NCI-H128 (cell line): ENCODE measurements at regions not wholly inside any gene's neighbourhood (a gene's known extent, or its start where the extent isn't known, plus 50 kb on each side); places are given as distances from the start of the nearest gene placed in this dataset.

Experiments
- DNase-seq: peaks from one replicate; lab custom pipeline; 2025; ENCODE audit not compliant: unreplicated experiment; lab: John Stamatoyannopoulos, UW

DNA sequence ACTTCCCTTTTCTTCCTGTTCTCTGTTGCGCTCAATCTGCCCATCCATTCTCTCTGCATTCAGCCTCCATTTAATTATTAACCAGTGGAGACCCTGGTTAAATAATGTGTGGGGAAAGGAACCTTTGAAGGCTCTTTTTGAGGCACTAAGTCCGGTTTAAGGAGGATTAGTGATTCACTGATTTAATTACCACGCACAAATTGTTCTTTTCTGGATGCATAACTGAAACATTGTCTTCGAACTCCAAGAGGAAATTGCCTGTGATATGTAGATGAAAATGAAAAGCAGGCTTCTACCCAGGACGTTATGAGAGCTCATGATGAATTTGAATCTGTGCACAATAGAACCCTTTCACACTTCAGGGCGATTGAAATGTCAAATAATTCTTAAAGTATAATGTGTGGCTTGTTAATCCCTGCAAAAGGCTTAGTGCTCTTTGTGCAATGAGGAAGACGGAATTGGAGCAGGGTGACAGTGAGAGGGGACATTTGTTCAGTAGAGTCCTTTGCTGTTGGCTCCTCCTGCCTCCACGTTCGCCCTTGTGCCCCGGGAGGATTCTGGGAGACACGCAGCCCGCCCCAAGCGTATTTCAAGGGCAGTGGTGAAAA is 51.1 kb upstream of the ZNF236 start:
- DNase-seq = no peak

DNA sequence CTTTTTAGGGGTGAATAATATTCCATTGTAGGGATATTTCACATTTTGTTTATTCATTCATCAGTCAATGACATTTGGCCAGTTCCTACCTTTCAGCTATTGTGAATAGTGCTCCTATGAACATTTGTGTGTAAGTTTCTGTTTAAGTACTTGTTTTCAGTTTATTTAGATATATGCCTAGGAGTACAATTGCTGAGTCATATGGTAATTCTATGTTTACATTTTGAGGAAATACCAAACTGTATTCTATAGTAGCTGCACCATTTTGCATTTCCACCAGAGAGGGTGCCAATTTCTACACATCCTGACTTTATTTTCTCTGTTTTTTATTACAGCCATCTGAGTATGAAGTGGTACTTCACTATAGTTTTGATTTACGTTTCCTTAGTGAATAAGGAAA is 54.4 kb upstream of the ZNF236 start:
- DNase-seq = no peak

DNA sequence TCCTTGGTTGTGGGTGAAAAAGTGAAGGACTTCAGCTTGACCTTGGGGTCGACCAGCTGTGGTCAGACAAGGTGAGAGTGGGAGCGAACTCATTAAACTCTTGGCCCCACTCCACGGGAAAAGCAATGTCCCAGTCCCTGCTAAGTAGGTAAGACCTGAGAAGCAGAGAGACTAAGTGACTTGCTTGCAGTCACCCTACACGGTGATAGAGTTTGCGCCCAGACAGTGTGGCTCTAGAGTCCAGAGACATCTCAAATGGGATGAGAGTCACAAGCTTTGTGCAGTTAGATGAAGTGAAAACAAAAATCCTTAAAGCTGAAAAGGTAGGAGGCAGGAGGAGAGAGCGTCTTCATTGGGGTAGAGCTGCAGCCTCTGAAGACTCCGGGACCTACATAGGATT is 55.9 kb upstream of the ZNF236 start:
- DNase-seq = no peak

DNA sequence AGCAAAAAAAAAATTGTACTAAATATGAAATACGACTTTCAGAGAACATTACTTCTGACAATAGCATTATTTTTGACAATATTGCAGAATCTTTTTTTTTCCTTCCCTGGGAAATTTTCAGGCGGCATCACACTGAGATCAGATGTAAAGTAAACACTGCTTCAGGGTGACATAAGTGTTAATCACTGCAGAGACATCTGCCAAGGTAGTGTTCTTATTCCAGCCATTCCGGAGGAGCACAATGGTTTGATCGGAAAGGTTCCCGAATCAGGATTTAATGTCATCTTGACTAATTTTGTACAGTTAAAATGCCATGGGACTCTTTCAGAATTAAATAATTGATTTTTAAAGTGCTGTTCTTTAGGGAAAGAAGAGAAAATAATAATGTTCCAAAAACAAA is 56.7 kb upstream of the ZNF236 start:
- DNase-seq = no peak

DNA sequence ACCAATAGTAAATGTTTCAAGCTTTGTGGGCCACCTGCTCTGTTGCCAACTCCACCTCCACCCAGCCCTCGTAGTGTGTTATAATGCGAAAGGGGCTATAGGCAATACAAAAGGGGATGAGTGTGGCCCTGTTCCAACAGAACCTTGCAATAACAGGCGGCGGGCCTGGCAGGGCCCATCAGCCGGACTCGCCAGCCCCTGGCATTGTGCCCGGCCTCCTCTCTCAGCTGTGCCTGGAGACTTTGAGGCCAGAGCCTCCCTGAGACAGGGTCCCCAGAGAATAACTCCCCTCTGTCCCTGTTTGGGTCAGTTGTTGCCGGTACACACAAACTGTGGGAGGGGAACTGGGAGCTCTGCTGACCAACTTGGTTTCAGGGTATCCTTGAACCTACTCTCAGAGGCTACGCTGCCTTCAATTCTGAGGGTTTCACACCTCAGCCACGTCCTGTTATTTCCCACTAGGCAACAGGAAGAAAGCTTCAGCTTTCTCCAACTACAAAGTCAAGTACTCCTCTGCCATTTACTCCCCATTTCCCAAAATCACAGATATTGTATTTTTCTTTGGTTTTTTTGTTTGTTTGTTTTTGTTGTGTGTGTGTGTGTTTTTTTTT is 58.0 kb upstream of the ZNF236 start:
- DNase-seq = no peak

DNA sequence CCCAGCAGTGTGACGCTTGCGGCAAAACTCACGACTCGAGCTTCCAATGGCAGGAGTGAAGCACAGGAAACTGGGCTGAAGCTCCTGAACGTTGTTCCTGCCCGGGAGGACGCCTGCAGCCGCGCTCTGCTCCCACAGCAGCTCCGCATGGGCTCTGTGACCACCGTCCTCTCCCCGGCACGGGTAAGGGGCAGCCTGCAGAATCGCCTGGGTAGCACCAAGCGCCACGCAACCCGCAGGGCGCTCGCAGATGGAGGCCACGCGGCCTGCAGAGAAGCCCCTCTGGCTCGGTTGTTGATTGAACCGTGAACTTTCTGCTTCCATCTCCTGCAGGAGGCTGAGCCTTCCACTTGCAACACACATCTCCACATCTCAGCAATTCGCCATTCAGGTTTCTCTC is 63.3 kb upstream of the ZNF236 start:
- no peak for DNase-seq

DNA sequence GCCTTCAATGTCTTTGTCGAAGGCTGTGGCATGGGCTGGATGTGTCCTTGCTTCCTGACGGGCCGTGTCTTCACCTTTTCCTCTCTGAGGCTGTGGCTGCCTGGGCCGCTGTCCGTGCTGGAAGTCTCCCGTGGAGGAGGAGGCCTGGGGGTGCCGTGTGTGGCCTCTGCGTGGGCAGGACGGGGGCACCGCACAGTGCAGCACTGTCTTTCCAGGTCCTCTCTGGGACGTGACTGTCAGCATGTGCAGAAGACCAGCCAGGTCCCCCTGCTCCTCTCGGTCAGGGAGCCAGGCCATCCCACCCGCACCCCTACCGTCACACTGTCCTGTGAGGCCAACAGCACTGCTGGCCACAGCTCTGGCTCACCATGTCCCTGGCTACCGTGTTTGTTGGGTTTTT is 64.4 kb upstream of the ZNF236 start:
- no peak for DNase-seq

DNA sequence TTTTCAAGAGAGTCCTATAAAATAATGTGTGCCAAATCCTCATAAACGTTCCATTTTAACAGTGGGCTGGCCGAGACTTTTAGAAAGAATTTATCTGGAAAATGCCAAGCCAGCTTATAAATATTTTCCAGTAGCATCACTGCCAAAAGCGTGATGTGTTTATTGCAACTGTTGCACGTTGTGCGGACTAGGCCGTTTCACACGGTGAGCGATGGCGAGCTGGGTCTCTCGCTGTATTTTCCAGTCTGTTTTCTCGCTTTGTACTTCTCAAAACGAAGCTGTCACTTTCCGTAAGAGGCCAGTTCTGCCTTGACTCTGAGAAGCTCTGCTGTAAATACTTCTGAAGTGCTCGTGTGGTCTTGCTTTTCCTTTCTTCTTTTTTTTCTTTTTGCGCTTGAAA is 65.0 kb upstream of the ZNF236 start:
- no peak for DNase-seq

DNA sequence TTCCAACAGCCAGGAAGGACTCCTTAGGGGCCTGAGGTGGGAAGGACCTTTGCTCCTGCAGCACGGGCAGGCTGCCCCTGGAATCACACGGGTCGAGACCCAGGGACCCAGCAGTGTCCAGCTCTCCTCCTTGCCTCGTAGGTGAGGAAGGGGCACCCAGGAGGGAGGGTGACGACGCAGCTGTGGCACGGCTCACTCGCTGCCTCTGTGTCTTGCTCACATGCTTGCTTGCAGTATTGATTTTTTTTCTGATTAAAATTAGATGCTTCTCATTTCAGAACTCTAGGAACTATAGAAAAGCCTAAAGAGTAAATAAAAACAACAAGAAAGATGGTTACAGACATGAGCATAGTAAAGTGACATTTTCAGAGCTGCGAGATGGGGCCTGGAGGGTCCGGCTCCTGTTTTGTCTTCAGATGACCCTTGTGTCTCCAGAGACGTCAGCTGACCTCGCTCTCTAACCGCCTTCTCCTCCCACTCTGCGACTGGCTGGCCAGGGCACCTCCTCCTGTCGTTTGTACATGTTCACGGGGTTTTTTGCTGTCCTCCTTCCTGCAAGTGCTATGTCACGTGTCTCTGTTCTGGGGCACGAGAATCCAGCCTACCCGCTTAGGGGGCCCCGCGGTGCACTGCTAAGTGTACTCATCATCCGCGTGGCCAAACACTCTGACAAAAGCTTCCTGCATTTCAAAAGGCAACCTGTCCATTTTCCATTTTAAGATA is 65.7 kb upstream of the ZNF236 start:
- no peak for DNase-seq

DNA sequence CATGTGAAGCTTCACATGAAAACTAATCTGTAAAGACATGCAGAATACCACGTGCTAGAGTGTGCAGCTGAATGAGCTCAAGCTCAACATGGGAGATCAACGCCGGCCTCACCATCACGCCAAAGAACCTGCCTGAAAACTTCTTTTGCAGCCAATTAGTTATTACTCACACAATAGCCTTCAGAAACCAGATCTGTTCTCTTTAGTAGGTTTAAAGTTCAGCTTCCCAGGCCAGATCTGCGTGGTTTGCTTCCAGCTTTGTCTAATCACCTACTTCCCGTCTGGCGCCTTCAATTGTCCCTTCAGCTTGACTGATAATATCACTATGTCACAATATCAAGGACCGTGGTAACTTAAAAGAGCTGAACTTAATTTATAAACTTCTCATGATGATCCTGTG is 68.0 kb upstream of the ZNF236 start:
- DNase-seq = no peak

DNA sequence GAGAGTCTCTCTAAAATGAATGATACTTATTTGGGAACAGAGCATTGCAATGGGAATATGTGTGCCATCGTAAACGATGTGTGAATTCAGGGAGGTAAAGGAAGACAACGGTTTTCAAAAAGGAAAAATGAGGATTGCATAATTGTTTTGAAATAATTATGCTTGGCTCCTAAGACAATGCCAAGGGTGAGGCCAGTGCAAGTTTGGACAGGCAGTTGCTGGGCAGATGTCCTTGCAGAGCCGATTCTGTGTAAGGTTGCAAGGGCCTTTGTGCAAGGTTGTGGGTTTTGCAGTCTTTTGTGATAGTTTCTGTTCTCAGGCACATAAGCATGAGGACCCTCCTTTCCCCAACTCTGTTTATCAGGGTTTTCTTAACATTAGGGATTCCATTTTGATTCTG is 70.0 kb upstream of the ZNF236 start:
- no peak for DNase-seq

DNA sequence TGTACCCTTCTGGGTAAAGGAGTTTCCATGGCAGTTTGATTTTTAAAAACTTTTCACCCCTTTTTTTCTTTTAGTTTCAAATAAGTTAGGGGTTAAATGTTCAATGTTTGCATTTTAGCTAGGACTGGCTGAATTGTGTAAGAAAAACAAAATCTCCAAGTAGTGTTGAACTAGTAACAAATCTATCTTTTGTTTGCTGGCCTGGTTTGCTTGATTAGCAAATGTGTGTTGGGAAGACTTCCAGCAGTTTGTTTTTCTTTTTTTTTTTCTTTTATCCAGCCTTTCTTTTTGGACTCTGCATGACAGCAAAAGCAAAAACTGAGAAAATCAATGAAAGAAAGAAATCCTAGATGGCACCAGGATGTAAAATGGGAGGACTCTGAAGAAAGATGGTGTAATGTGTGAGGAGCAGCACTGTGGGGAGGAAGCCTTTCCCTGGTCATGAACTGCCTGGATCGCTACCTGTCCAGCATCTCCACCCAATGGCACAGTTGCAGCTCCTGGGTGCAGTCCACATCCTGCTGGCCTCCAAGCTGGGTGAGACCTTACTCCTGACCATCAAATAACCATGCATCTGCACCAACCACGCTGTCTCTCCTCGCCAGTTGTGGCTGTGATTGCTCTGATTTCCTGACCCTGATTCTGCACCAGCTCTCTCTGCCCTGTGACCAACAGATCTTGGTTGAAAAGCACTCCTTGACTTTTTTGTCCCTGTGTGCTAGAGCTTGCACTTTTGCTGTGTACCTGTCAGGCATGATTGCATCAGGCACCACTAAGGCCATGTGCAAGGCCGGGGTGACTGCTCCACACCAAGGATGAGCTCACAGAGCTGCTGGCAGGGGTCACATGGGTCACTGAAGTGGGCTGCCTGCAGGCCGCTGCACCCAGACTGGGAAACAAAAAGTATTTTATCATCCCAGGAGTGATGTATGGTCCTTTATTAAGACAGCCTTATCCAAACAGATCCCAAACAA is 71.2 kb upstream of the ZNF236 start:
- DNase-seq = no peak

DNA sequence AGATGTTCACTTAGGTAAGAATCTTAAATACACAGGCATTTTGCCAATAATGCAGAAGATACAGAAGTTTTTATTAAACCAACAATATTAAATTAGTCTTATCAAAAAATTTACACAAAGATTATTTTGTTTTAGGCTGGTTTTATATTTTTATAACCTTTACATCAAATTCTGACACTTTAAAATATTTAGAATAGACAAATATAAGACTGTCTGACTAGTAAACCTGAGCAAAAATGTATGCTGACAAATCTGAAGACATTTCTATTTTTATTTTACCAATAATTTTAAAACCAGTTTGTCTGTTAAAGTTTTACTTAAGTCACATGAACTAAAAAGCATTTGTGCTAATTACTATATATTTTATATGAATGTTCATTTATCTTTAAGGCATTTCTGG is 72.1 kb upstream of the ZNF236 start:
- DNase-seq = no peak

DNA sequence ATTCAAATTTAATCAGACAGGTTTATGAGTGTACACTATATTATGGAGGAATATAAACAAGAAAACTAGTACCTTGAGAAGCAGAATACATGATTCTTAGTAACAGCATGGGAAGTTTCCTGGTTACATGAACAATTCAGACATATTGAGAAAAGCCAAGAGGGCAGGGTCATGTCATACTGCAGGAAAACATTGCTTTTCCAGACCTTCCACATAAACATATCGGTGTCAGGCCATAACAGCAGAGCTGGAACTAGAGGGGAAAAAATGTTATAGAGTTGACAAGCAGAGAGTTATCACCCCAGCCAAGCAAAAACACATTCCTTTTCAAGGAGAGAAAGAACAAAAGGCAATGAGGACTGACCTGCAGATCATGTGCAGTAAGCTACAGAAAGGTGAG is 74.7 kb upstream of the ZNF236 start:
- DNase-seq = no peak

DNA sequence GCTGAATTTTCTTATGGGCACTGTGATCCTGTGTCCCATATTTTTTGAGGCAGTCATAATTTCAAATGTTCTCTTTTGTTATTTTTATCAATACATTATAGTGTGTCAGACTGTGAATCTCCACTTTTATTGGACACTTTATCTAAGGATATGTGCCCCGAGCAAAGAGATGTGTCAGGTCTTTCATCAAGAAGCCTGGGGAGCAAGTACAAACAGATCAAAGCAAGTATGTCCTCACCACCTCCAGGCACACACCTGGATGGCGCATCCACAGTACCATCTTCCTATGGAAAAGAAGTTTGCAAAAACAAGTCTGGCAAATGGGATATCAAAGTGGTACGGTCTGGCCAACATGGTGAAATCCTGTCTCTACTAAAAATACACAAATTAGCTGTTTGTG is 81.0 kb upstream of the ZNF236 start:
- no peak for DNase-seq

DNA sequence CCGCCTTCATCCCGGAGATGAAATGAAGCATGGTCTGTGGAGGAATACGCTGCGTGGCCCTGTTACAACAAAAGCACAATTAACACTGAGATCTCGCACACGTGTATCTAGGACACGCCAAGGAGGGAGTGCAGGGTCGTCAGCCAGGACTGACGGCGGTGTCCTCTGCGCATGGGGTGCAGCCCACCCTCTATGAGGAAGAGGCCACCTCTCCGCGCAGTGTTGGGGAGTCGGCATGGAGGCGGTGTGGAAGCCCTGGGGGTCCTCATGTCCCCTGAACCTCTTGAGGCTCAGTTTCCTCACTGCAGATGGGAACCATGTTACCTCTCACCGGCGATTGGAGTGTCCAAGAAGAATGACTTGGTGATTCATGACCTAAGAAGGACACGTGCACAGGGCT is 86.0 kb upstream of the ZNF236 start:
- DNase-seq = no peak

DNA sequence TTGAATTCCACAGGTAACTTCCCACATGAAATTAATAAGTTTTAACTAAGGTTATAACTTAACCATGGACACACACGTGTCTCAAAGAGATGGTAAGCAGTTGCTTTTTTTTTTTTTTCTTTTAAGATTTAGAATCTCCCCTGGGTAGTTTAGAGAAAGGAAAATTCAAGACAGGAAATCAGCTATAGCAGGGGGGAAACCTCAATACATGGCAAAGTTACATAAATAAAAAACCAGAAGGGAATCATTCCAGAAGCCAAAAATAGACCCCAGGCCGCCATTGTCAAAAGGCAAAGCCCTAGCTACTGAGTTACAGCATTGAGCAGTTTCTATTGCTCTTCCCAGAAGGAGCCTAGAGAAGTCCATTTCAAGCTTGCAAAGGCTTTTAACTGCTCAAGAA is 91.5 kb upstream of the ZNF236 start:
- DNase-seq = no peak

DNA sequence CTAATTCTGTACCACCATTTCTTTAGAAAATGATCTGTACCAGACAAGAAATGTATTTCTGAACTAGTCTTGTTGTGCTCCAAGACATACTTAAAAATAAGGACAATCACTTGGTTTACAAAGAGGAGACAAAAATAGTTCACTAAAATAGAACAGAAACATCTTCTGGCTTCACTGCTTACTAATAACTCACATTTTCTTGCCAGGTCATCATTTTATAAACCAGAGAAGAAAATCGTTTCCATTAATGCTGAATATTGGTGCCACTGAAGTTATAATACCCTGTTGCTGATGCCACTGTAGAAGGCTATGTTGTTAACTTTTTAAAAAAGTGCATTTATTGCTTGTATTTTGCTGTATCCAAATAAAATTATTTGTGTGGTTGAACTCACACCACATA is 94.8 kb upstream of the ZNF236 start:
- DNase-seq = no peak

DNA sequence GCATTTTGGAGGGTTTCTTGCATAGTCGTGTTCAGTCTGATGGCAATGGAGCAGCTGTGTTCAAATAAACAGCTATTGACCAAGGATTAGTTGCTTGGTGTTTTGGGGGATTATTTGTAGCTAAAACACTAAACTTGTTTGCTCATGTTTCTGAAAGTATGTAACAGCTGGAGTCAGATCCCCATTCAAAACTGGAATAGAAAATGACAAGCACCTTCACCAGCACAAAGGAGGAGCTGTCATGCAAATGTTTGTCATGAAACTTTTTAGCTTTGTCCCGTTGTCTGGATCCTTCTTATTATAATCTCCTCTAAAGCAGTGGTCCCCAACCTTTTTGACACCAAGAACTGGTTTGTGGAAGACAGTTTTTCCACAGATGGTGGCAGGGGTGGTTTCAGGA is 96.9 kb upstream of the ZNF236 start:
- DNase-seq = no peak

DNA sequence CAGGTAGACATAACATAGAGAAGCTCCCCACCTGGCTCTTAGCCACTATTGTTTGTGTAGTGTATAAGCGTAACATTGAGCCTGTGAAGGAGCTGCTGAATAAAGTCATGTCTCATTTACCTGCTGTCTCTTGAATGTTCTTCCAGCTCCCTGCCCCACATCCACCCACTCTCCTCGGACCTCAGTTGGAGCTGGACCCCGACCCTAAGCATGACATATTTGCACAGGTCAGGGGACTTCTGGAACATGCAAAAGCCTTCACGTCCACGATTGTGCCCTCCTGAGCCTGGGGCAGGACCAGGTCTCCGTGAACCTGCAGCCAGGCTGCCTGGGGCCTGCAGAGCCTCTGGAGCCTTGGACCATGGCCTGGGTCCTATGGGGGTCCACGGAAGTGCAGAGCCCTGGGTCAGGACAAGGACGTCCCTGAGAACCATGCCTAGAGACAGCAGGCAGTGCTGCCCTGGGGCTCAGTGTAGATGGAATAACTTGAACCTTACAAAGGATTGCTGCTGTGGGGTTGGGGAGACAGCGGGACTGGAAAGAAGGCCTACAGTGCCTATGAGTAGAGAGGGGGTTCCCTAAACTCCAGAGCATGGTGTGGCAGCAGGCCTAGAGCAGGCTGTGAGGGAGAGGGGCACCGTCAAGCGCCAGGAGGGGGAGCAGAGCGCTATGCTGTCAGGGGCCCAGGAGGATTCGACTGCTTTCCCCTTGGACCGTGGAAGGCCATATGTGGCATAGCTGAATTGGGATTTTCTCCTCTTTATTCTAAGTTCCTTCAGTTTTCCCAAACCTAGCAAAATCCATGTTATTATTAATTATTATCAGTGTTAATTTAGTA is 99.9 kb upstream of the ZNF236 start:
- DNase-seq = no peak
